ENCODE measurements at regions not wholly inside any gene's neighbourhood (a gene's known extent, or its start where the extent isn't known, plus 50 kb on each side); places are given as distances from the start of the nearest gene placed in this dataset.

DNA sequence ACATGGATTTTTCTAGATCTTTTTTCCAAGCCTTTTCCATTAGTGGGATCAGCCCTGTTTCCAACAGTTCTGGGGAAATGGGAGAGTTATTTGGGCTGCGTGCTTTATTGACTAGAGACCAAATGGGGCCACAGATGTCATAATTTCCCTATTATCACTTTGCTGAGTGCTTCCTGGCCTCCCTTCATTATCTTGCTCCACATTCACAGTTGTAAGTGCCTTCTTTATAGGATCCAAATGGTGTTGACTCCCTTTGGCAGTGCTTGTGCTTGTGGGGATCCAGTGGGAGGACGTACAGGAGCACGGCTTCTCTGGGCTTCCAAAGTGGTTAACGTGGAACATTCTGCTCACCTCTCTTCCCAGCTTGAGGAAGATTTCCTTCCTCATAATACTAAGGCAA, 141.0 kb upstream of the RMST start:
- DNase-seq (ENCODE audit: low read depth in 3 of 3, low spot score in 1 of 3) = no peak

DNA sequence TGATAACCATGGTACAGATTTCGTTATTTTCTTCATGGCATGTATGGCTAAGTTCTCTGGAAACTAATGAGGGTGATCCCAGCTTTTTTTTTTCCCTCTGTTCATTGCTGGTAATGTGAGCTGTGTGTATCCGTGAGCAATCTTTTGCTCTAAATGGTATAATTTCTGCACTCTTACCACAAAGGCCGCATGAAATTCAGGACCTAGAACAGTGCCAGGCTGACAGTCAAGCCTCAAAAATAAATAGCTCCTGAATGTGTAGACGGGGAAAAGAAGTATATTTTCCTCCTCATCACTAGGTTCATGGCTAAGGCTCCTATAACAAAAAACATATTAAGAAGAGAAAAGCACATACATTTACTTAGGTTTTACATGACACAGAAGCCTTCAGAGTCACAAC, 140.2 kb upstream of the RMST start:
- DNase-seq (ENCODE audit: low read depth in 3 of 3, low spot score in 1 of 3) = no peak

DNA sequence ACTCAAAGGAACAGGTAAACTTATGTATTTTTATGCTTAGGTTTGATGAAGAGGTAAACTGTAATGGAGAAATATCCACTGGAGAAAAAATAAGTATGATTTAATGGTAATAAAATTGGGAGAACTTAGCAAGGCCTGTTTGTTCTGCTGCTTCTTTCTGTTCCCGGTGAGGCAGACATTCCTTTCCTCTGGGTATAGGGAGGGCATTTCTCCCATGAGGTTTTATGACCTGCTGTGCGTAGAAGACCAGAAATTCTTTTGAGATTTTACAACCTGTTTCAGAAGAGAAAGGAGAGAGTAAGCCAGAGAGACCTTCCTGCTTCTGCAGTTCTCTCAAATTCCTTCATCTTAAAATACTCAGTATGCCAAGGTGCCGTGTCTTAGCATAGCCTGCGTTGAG, 139.4 kb upstream of the RMST start:
- DNase-seq (ENCODE audit: low read depth in 3 of 3, low spot score in 1 of 3) = no peak

DNA sequence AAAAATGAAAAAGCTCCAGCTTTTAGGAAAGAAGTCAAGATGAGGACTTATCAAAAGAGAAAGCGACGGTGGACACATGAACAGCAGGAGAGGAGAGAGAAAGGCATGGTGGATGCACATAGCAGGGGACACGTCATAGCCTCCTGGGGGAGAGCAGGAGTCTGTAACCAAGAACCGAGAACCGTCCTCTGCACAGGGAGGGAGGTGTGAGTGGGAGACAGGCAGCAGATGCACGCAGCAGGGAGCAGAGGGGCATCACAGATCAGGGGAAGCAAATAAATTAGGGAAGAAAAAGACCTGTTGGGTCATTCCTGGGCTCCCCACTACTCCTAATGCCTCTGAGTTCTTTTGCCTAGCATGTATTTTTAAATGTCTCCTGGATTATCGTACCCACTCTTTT, 138.1 kb upstream of the RMST start:
- no peak for DNase-seq (ENCODE audit: low read depth in 3 of 3, low spot score in 1 of 3)

DNA sequence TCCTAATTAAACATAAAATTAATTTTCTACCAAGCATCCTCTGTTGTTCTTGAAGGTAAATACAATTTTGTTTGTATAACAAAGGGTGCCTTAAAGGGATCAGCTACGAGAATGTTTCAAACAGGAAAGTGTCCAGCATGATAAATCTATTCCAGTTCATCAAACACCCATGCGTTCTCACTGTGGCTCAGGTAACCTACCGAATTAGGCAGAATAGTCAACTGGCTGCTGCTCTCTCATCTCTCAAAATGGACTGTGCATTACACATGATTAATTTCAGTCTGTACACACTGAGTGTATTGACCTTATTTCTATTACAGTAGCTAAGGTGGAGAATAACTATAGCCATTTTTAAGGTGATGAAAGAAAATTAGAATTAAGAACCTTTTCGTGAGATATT, 127.5 kb upstream of the RMST start:
- DNase-seq (ENCODE audit: low read depth in 3 of 3, low spot score in 1 of 3) = no peak

DNA sequence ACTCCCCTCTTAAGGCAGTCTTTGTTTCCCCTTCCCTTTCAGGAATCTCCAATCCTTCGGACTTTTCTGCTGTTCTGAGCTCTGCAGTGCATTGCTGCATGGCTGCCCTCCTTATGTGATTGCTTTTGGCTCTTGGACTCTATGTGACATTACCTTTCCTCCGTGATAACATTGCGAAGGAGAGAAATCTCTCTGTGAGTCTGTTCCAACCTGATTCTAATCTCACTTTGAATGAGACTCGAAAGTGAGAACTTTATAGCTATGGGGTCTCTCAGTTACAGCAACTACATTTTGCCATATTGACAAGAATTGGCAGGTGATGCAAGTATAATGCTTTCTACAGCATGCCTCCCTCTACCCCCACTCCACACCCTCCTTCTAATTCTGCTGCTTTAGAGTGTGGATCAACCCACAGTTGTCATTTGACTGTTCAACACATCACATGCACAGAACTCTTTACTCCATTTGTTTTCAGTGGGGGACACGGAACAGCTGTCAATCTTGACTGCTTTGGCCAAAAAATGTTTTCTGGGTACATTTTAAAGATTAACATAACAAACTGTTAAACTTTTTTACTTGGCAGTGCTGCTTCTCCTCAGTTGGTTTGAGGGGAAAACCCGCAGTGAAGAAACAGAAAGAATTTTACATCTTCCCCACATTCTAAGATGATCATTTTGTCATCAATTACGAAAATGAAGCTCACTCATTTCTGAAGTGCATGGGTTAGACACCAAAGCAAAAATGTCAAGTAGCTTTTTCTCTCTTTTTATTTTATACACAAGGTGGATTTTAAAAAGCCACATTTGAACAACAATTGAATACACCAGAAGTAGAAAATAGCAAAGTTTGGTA, 125.5 kb upstream of the RMST start:
- DNase-seq (ENCODE audit: low read depth in 3 of 3, low spot score in 1 of 3) = no peak

DNA sequence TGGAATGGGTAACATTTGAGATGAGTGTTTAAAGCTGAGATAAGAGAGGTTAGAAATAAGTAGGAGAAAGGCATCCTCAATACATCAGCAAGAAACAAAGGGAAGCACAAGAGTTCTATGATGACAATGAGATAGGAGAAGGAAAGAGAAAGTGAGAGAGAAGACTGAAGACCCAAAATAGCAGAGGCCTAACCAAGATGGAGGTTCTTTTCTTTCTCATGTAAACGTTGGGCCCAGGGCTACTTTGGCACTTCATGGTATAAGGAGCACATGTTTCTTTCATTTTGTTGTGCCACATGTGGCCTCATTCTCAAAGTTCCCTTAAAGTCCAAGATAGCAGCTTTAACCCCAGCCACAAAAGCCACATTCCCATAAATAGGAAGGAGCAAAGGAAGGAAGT, 120.5 kb upstream of the RMST start:
- no peak for DNase-seq (ENCODE audit: low read depth in 3 of 3, low spot score in 1 of 3)

DNA sequence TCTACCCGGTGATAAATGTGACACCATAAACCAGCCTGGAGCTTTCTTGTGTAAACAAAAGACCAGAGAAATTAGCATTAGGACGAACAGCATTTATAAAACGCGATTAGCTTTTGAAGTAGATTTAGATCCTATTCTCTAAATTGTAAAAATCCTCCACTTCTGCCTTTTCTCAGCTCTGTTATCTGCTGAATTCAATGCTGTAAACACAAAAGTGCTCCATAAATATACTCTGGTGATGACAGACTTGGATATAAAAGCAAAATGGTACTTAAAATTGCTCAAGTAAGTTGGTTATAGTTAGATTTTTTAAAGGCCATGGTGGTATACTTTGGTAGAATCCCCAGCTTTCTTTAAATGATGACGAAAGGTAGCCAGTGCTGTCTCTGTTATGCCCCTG, 114.6 kb upstream of the RMST start:
- DNase-seq (ENCODE audit: low read depth in 3 of 3, low spot score in 1 of 3) = no peak

DNA sequence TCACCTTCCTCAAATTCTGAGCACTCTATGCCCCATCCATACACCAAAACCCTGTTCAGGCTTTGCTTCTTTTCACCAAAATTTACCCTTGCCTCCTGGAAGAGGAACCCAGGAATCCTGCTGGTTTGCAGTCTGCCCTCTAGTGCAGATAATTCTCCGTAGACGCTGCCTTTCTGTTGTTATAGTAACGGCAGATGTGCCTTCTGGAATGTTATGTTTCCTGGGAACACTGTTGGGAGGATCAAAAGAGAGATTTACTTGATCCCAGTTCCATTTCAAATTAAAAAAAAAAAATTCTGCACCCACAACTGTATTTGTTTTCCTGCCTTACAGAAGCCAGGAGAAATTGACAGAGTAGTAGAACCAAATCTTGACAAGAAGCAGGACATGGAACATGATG, 104.2 kb upstream of the RMST start:
- DNase-seq (ENCODE audit: low read depth in 3 of 3, low spot score in 1 of 3) = no peak

DNA sequence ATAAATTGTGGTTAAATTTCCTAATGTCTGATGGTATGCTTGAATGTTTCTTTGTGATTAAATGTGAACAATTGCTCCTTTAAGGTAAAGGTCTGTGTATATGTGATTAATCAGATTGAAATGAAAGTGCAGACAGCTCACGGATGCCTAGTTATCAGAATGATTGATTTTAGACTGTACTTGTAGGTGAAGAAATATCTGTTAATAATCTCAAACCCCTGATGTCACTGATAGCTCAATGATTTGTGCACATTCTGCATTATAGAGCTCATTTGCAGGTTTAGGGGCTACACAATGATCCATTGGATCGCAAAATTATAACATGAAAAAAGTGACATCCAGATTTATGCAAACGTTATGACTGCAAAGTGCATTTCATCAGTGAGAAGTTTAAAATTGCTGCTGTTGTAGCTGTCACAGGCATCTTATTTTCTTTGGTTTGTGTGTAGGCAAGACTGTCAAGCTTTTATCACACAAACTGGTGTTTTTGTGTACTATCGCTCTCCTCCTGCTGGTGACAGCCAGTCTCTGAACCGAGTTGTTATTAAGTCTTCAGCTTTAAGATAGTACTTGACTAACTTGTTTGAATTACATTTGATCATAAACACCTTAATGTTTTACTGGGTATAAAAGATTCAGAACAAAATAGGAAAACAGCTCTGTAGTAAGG, 103.4 kb upstream of the RMST start:
- DNase-seq (ENCODE audit: low read depth in 3 of 3, low spot score in 1 of 3) = no peak

DNA sequence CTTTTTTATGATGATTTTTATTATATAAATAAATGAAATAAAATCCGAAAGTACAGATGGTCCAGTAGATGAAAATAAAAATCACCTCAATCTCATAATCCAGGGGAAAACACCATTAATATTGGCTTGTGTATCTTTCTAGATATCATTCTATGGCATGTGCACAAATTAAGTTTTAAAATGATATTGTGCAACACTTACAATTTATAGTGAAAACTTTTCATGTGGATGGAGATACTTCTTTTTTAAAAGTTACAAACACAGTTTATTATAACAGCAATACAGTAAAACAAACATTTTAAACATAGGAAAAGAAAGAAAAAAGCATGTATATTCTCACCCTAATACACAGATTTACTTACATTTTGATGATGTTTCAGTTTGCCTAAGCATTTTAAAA, 98.9 kb upstream of the RMST start:
- DNase-seq (ENCODE audit: low read depth in 3 of 3, low spot score in 1 of 3) = no peak

DNA sequence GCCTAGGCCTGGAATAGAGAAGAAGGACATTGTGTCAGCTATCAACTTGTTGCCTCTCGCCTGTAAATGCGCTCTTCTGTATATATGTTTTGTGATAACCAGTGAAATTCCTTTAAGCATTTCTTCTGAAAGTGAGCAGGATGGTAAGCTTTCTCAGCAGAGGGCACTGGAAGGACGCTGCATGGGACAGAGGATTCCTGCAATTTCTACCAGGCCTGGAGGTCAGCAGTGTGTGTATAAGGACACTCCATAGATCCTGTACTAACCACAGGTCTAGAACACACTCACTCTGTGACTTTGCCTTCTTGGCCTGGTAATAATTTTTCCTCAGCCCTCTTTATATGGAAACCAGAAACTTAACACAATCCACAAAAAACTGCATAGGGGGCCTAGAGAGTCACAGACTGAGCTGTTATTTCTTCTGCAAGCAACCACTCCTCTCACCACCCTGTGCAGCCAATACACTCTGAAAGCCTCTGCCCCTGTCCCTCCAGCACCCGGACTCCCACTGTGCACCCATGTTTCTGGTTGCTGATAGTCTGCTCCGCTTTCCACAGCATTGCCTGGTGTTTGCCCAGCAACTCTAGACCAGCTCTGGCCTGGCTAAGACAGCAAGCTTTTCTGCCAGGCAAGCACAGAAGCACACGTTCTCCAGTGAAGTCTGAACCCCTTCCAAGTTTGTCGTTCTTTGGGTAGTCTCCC, 94.0 kb upstream of the RMST start:
- DNase-seq (ENCODE audit: low read depth in 3 of 3, low spot score in 1 of 3) = no peak

DNA sequence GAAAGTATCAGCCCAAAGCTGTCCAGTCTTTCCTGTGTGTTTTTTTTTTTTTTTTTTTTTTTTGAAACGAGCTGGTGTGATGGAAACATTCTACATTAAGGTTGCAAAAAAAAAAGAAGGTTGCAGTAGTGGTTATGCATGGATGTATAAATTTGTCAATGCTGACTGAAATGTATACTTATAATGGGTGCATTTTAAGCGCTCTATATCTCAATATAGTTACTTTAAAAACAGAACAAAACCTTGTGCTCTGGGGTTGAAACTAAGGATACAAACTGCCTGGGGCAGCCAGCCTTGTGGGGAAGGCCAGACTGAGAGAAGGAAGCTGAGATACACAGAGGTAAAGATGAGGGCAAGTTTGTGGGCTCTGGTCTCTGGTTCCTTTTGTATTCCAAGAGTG, 87.3 kb upstream of the RMST start:
- no peak for DNase-seq (ENCODE audit: low read depth in 3 of 3, low spot score in 1 of 3)

DNA sequence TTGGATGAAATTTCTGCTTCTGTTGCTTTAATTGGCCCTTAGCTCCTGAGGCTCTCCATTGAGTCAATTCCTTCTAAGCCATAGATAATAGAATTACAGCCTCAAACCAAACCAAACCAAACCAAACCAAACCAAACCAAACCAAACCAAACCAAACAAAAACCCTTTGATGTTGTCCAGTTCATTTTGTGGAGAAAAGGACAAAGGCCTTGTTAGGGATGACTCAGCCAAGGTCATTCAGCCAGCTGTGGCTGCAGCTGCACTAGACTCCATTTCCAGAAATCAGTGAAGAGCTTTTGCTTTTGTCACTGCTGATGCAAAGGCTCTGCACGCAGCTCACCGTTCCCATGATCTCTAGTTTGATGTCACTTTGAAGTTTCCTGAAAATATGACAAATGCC, 82.2 kb upstream of the RMST start:
- no peak for DNase-seq (ENCODE audit: low read depth in 3 of 3, low spot score in 1 of 3)

DNA sequence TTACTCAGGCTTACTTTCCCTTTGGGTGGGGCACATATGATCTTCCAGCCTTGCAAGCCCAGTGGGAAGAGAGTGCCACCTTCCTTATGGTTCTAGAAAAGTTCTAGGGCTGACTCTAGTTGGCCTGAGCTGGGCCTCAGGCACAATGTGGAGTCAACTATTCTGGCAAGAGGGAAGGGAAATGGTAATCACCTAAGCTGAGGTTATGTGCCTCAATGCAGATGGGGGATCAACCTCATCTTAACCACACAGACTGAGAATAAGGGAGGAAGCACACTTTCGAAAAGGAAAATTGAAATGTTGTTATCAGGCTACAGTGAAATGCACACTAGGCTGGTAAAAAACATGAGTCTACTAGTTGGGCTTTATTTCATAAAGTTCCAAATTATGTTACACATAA, 77.5 kb upstream of the RMST start:
- no peak for DNase-seq (ENCODE audit: low read depth in 3 of 3, low spot score in 1 of 3)

DNA sequence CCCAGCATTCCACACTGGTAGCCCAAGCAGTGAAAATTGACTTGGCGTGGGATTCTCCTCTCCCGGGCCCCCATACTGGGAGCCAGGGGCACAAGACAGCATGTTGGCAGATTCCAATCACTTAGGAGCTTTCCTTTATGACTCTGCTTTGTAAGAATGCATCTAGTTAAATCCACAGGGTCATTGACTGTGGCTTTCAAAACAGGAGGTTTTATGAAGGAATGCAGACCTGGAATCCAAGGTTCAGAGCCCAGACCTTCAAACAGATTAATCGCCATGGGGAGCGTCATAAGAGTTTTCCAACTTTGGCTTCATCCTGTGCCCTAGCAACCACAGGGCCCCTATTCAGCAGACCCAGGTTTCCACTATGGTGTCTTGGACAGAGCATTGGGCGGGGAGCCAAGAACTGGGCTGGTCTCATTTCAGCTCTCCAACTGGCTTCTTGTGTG, 76.4 kb upstream of the RMST start:
- no peak for DNase-seq (ENCODE audit: low read depth in 3 of 3, low spot score in 1 of 3)

DNA sequence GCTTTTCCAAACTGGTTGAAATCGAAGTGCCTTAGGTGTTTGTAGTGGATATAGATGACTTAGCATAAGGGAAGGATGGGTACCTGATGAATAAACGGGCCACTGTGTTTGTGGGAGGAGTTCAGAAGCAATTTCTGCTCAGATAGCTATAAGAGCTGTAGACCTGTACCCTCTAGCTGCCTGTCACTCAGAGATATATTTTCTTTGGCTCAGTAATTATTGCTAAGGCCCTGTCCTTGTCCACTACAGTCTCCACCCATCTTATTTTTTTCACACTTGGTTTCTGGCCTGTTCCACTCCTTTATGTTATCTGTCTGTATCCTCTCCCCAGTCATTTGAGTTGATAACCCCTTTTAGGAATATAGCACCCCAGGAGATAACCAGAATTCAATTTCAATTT, 74.8 kb upstream of the RMST start:
- no peak for DNase-seq (ENCODE audit: low read depth in 3 of 3, low spot score in 1 of 3)

DNA sequence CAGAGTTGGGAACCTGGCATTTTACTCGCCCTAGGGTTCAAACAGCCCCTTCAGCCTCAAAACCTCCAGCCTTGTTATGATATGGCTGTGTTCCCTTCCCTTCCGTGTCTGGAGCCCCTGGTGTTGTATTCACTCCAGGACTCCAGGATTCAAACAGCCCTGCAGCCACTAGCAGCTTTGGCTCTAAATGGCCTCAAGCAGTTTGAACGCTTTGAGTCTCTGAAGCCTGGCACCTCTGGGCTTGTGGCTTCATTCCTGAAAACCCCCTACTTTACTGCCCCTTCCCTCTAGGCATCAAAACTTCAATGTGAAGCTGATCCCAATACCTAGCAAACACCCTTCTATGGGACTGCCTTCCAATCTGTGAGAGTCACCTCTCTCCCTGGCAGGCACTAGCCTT, 67.9 kb upstream of the RMST start:
- DNase-seq (ENCODE audit: low read depth in 3 of 3, low spot score in 1 of 3) = no peak

DNA sequence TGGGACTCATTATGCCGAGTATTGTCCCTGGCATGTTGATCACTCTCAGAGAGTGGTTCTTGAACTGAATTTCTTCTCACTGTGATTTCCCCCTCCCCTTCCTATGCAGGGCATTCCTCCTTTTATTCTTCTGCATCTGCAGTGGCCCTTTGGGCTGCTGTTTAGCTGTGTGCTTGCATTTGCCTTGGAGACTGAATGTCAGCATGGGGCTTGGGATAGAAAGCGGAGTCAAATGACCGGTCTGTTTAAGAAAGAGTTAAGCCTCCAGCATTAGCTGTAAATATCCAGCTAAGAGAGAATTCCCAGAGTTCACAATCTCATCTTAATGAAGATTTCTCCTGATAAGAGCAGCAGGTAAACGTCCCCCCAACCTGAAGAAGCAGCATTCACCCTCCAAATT, 65.6 kb upstream of the RMST start:
- DNase-seq (ENCODE audit: low read depth in 3 of 3, low spot score in 1 of 3) = no peak

DNA sequence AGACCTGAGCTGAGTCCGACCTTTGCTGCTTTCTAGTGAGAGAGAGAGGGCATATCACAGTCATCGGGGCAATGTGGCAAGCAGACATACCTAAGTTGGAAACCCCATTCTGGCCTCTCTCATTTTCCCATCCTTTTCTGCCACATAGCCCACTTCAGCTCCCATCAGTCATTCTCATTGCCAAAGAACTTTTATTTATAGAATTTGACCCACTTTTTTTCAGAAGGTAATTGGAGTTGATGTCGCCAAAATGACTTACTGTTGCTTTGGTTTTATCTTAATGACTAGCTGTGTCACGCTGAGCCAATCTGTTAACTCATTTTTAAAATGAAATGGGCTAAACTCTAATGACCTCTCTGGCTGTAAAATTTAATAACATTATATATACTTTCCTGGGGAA, 63.9 kb upstream of the RMST start:
- no peak for DNase-seq (ENCODE audit: low read depth in 3 of 3, low spot score in 1 of 3)

DNA sequence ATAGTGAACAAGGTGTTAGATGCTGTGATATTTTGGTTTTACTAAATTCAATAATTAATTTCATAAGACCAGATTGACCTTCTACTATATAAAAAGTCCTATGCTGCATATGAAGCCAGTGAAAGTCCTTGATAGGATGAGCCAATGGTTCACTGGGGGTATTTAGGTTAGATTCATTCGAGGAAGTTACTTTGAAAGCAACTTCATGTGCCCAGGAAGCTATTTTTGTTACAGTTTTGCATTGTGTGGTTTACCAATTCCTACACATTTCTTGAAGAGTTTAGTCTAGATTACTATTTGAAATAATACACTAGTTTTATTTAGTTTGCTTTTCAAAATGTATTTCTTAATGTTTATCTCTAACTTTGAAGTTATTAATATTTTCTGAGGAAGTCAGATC, 58.5 kb upstream of the RMST start:
- DNase-seq (ENCODE audit: low read depth in 3 of 3, low spot score in 1 of 3) = no peak

DNA sequence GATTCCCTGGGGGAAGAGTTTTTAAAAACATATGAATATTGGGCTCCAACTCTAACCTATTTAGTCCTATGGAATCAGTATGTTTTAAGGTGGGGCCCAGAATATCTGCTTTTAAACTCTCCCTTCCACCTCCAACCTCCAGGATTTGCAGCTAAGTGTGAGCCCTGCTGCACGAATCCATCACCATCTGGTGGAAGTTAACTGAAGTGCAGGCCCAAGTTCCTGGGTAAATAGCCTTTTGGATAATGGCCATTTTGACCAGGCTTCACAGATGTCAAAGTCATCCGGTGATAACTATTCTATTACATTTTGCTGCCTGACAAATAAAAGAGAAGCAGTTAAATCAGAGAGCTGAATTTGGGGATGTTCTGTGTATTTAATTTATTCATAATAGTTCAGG, 58.1 kb upstream of the RMST start:
- no peak for DNase-seq (ENCODE audit: low read depth in 3 of 3, low spot score in 1 of 3)
